ENCODE measurements at regions not wholly inside any gene's neighbourhood (a gene's known extent, or its start where the extent isn't known, plus 50 kb on each side); places are given as distances from the start of the nearest gene placed in this dataset.

DNA sequence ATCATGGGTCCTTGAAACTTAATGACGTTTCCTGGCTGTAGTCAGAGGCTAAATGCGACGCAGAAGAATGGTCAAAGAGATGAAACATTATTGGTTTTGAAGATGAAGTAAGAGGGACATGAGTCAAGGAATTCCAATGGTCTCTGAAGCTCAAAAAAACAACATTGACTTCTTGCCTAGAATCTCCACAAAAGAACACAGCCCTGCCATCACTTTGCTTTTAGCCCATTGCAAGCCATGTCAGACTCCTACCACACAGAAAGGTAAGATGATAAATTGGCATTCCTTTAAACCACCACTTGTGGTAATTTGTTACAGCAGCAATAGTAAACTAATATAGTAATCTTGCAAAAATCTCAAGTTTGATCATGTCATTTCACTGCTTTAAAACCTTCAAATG, 109.4 kb downstream of the TMEM26 start:
- TF ChIP-seq, protein P1, sequence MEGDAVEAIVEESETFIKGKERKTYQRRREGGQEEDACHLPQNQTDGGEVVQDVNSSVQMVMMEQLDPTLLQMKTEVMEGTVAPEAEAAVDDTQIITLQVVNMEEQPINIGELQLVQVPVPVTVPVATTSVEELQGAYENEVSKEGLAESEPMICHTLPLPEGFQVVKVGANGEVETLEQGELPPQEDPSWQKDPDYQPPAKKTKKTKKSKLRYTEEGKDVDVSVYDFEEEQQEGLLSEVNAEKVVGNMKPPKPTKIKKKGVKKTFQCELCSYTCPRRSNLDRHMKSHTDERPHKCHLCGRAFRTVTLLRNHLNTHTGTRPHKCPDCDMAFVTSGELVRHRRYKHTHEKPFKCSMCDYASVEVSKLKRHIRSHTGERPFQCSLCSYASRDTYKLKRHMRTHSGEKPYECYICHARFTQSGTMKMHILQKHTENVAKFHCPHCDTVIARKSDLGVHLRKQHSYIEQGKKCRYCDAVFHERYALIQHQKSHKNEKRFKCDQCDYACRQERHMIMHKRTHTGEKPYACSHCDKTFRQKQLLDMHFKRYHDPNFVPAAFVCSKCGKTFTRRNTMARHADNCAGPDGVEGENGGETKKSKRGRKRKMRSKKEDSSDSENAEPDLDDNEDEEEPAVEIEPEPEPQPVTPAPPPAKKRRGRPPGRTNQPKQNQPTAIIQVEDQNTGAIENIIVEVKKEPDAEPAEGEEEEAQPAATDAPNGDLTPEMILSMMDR (IDR thresholded peaks at IDR 0.05; ENCODE audit: borderline replicate concordance, control extremely low read depth, extremely low read depth, insufficient read depth, missing control alignments), result no peak
- in situ Hi-C loops (cut with MboI; ENCODE audit: low sequenced_read_pairs, unreplicated experiment), result no loop called here
- DNase-seq (ENCODE audit: low spot score), result no peak

DNA sequence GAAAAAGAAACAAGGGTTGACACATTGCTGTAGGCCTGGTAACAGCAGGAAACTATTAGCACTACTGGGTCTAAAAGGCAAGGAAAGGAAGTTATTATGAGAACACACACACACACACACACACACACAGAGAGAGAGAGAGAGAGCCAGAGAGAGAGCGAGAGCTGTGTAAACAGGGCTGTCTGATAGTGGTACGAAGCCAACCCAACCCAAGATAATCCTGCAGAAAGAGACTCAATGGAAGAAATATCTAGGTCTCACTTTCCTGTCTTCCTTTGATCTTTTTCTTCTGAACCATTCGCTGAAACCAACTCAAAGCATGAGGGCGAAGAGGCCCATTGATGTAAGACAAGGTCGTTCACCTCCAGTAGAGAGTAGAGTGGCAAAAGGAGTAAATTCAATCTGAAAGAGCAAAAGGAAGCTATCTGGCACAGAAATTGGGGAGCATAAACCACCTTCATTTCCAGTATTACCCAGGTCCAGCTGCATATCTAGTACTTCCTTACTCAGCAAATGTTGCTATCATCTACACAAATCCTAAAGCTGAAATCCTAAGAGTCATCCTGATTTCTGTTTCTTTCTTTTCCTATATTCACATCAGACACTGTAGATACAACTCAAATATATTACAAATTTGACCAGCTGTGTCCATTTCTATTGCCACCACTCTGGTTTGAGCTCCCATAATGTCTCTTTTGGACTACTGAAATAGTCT, 110.2 kb downstream of the TMEM26 start:
- no peak for DNase-seq (ENCODE audit: low spot score)
- TF ChIP-seq, protein P1 (IDR thresholded peaks at IDR 0.05; ENCODE audit: borderline replicate concordance, control extremely low read depth, extremely low read depth, insufficient read depth, missing control alignments), result no peak
- in situ Hi-C loops (cut with MboI; ENCODE audit: low sequenced_read_pairs, unreplicated experiment), result no loop called here

DNA sequence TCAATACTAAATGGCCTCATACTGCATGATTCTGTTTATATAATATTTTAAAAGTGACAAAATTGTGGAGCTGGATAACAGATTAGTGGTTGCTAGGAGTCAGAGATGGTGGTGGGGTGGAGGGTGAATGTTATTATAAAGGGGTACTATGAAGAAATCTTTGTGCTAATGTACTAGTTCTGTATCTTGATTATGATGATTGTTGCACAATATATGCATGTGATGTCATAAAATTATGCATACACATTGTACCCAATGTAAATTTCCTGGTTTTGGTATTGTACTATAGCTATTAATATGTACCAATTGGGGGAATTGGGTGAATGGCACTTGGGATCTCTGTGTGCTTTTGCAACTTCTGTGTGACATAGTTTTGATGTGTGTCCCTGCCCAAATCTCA, 112.2 kb downstream of the TMEM26 start:
- no peak for DNase-seq (ENCODE audit: low spot score)
- in situ Hi-C loops (cut with MboI; ENCODE audit: low sequenced_read_pairs, unreplicated experiment), result no loop called here
- TF ChIP-seq, protein P1 (IDR thresholded peaks at IDR 0.05; ENCODE audit: borderline replicate concordance, control extremely low read depth, extremely low read depth, insufficient read depth, missing control alignments), result no peak

DNA sequence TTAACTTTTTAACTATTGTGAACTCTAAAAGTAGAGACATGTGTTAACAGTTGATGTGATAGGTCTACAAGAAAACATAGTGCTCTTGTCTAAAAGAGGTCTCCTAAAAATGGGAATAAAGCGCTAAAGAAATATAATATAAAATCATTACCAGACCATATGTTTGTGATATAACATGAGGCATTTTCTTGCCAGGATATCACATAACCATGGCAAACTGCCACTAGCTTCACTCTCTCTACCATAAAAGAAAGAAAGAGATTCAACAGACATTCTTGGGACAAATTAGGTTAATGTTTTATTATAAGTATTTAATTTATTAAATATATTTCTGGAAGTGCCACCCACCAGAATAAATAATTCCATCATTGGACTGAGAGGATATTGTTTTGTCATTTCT, 115.0 kb downstream of the TMEM26 start:
- no peak for DNase-seq (ENCODE audit: low spot score)
- TF ChIP-seq, protein P1 (IDR thresholded peaks at IDR 0.05; ENCODE audit: borderline replicate concordance, control extremely low read depth, extremely low read depth, insufficient read depth, missing control alignments), result no peak
- in situ Hi-C loops (cut with MboI; ENCODE audit: low sequenced_read_pairs, unreplicated experiment), result no loop called here

DNA sequence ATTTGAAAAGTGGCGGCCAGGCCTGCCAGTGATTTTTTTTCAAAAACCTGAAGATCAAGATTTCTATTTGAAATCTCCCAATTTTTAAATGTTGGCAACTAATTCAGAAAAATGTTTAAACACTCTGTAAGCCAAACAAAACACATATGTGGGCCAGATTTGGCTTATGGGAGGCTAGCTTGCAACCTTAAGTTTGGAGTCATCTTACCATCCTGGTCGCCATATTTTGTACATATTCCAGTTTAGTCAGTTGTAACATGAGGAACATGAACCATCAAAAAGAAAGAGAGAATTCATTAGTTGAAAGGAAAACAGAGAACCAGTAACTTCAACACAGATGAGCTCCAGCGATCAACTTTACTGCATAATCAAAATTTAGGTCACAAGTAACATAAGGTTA, 115.4 kb downstream of the TMEM26 start:
- in situ Hi-C loops (cut with MboI; ENCODE audit: low sequenced_read_pairs, unreplicated experiment), result no loop called here
- TF ChIP-seq, protein P1 (IDR thresholded peaks at IDR 0.05; ENCODE audit: borderline replicate concordance, control extremely low read depth, extremely low read depth, insufficient read depth, missing control alignments), result no peak
- no peak for DNase-seq (ENCODE audit: low spot score)

DNA sequence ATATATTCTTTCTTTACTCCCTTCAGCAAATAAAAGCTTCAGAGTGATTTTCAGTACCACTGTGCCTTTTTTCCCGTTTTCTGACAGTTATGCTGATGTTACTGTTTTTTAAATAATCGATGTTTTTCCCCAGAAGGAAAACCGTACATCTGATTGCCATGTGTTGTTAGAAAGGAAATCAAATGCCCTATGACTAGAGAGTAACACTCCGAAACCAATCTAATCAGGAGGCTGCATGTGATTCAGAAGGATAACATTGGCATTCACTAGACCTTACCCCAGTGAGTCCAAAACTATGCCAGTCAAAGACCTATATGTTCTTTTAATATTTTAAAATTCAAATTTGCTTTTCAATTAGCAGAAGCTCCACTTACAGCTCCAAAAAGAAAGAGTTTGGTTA, 116.3 kb downstream of the TMEM26 start:
- in situ Hi-C loops (cut with MboI; ENCODE audit: low sequenced_read_pairs, unreplicated experiment), result no loop called here
- TF ChIP-seq, protein P1 (IDR thresholded peaks at IDR 0.05; ENCODE audit: borderline replicate concordance, control extremely low read depth, extremely low read depth, insufficient read depth, missing control alignments), result no peak
- no peak for DNase-seq (ENCODE audit: low spot score)
